IMR-90 (cell line): ENCODE measurements at regions not wholly inside any gene's neighbourhood (a gene's known extent, or its start where the extent isn't known, plus 50 kb on each side); places are given as distances from the start of the nearest gene placed in this dataset.

Experiments used
- CEBPB ChIP-seq: IDR thresholded peaks from 2 replicates; pipeline ENCODE4 v1.6.1; 2012; ENCODE audit warnings: low read depth, low read length, improper control_type of control experiment
- CHD1 ChIP-seq: IDR thresholded peaks from 2 replicates; pipeline ENCODE4 v1.6.1; 2012; ENCODE audit warnings: low read depth, low read length, improper control_type of control experiment
- CTCF ChIP-seq: conservative IDR thresholded peaks from 2 replicates; pipeline ENCODE4 v1.5.1; 2012; ENCODE audit warnings: mild to moderate bottlenecking, low read depth, low read length, improper control_type of control experiment
- FOS ChIP-seq: fragments of 150-350 bp; IDR thresholded peaks from 2 replicates; pipeline ENCODE4 v1.6.1; 2016; ENCODE audit warnings: low read depth, low read length
- MAFK ChIP-seq: IDR thresholded peaks from 2 replicates; pipeline ENCODE4 v1.6.1; 2012; ENCODE audit warnings: low read depth, low read length, improper control_type of control experiment
- MAZ ChIP-seq: IDR thresholded peaks from 2 replicates; pipeline ENCODE4 v1.6.1; 2012; ENCODE audit warnings: low read depth, mild to moderate bottlenecking, low read length, improper control_type of control experiment, moderate library complexity, borderline replicate concordance
- MXI1 ChIP-seq: IDR thresholded peaks from 2 replicates; pipeline ENCODE4 v1.6.1; 2012; ENCODE audit warnings: low read depth, mild to moderate bottlenecking, low read length, moderate library complexity, borderline replicate concordance
- POLR2A ChIP-seq: IDR thresholded peaks from 2 replicates; pipeline ENCODE4 v1.6.1; 2012; ENCODE audit warnings: mild to moderate bottlenecking, low read depth, low read length
- RAD21 ChIP-seq: IDR thresholded peaks from 2 replicates; pipeline ENCODE4 v1.6.1; 2012; ENCODE audit warnings: low read length, improper control_type of control experiment
- RCOR1 ChIP-seq: IDR thresholded peaks from 2 replicates; pipeline ENCODE4 v1.6.1; 2012; ENCODE audit warnings: mild to moderate bottlenecking, low read length, improper control_type of control experiment; ENCODE audit not compliant: insufficient replicate concordance
- RFX5 ChIP-seq: IDR thresholded peaks from 2 replicates; pipeline ENCODE4 v1.8.0; 2012; ENCODE audit warnings: low read depth, mild to moderate bottlenecking, low read length, moderate library complexity
- USF2 ChIP-seq: fragments of 150-350 bp; IDR thresholded peaks from 2 replicates; pipeline ENCODE4 v1.6.1; 2017; ENCODE audit warnings: mild to moderate bottlenecking, antibody characterized with exemption, low read length, low read depth

GRCh38 chr9:26722755-26723154 is 169.8 kb downstream of the CAAP1 start:
- TF ChIP-seq POLR2A: no peak
- no peak for TF ChIP-seq CHD1
- no peak for TF ChIP-seq RAD21
- no peak for TF ChIP-seq USF2
- no peak for TF ChIP-seq RCOR1
- TF ChIP-seq MAZ: no peak
- TF ChIP-seq CTCF: no peak
- no peak for TF ChIP-seq RFX5
- TF ChIP-seq CEBPB: no peak
- TF ChIP-seq MAFK: no peak
- no peak for TF ChIP-seq MXI1
- no peak for TF ChIP-seq FOS
